ENCODE measurements at regions not wholly inside any gene's neighbourhood (a gene's known extent, or its start where the extent isn't known, plus 50 kb on each side); places are given as distances from the start of the nearest gene placed in this dataset.

DNA sequence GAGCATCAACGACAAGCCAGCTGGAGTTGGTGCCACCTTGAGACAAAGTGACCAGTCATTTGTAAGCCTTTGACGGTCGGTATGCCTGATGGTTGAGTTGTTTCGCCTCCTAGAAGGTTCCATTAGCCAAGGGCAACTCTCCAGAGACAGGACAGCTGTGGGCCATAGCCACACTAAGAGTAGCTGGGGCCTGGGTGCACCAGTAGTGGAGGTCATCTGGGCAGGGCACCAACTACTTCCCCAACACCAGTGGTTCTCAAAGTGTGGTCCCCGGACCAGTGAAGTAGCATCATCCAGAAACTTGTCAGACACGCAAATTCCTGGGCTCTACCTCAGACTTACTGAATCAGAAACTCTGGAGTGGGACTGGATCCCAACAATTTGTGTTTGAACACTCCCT, 217.5 kb upstream of the TAS2R1 start:
- TF ChIP-seq GATA2 (IDR thresholded peaks at IDR 0.05; ENCODE audit: low read depth, low read length) (no peak), GATA3 (IDR thresholded peaks at IDR 0.05; ENCODE audit: low read depth, low read length) (no peak)

Measured in SH-SY5Y (cell line).